OCI-LY7 (cell line): ENCODE measurements at regions not wholly inside any gene's neighbourhood (a gene's known extent, or its start where the extent isn't known, plus 50 kb on each side); places are given as distances from the start of the nearest gene placed in this dataset.

Experiments used
- EZH2phosphoT487 ChIP-seq: fragments of 200-600 bp; sonication (generic); IDR thresholded peaks from 2 replicates; pipeline ENCODE4 v1.6.1; 2018; ENCODE audit warnings: low read depth, borderline replicate concordance, mild to moderate bottlenecking, mixed run types, antibody characterized with exemption, low read length, moderate library complexity, mixed read lengths
- TF ChIP-seq, protein P1 (sequence below): fragments of 200-600 bp; sonication (generic); conservative IDR thresholded peaks from 2 replicates; pipeline ENCODE4 v1.5.1; 2014; ENCODE audit warnings: mild to moderate bottlenecking, antibody characterized with exemption, low read length, moderate library complexity, mixed read lengths

DNA sequence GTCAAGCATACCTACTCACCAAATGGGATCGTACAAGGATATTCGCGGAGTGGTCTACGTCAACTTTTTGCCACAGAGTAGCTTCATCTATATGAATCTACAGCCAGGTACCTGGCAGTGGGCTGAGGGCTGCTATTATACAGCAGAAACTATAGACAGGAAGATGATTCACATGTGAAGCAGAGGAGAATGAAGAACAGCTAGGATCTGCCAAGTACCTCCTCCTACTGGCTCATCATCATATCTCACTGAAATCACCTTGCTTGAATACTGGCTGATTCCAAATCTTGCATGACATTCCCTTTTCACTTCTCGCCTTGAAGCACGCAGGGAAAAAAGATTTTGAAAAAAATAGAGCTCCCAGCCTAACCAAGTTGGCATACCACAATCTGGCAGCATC is 488.7 kb upstream of the NRSN1 start:
- TF ChIP-seq, protein P1, sequence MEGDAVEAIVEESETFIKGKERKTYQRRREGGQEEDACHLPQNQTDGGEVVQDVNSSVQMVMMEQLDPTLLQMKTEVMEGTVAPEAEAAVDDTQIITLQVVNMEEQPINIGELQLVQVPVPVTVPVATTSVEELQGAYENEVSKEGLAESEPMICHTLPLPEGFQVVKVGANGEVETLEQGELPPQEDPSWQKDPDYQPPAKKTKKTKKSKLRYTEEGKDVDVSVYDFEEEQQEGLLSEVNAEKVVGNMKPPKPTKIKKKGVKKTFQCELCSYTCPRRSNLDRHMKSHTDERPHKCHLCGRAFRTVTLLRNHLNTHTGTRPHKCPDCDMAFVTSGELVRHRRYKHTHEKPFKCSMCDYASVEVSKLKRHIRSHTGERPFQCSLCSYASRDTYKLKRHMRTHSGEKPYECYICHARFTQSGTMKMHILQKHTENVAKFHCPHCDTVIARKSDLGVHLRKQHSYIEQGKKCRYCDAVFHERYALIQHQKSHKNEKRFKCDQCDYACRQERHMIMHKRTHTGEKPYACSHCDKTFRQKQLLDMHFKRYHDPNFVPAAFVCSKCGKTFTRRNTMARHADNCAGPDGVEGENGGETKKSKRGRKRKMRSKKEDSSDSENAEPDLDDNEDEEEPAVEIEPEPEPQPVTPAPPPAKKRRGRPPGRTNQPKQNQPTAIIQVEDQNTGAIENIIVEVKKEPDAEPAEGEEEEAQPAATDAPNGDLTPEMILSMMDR, result no peak
- TF ChIP-seq EZH2phosphoT487, result no peak
